ENCODE measurements at regions not wholly inside any gene's neighbourhood (a gene's known extent, or its start where the extent isn't known, plus 50 kb on each side); places are given as distances from the start of the nearest gene placed in this dataset.

GRCh38 chr5:164392531-164392930, 887.1 kb downstream of the MAT2B start:
- DNase-seq (ENCODE audit: low spot score) = no peak

GRCh38 chr5:164394686-164395194, 889.3 kb downstream of the MAT2B start:
- DNase-seq (ENCODE audit: low spot score) = no peak

- DNase-seq (ENCODE audit: low spot score) = no peak
Measured at GRCh38 chr5:164412531-164412930, 907.1 kb downstream of the MAT2B start.

GRCh38 chr5:164420161-164420560, 914.7 kb downstream of the MAT2B start:
- DNase-seq (ENCODE audit: low spot score) = no peak

- no peak for DNase-seq (ENCODE audit: low spot score)
Measured at GRCh38 chr5:164422400-164422799, 917.0 kb downstream of the MAT2B start.

- no peak for DNase-seq (ENCODE audit: low spot score)
Measured at GRCh38 chr5:164431634-164432304, 926.4 kb downstream of the MAT2B start.

- no peak for DNase-seq (ENCODE audit: low spot score)
Measured at GRCh38 chr5:164433106-164433870, 927.9 kb downstream of the MAT2B start.

- DNase-seq (ENCODE audit: low spot score) = no peak
Measured at GRCh38 chr5:164435576-164435975, 930.2 kb downstream of the MAT2B start.

GRCh38 chr5:164439799-164440198, 934.4 kb downstream of the MAT2B start:
- no peak for DNase-seq (ENCODE audit: low spot score)

- DNase-seq (ENCODE audit: low spot score) = no peak
Measured at GRCh38 chr5:164449460-164449859, 944.0 kb downstream of the MAT2B start.

GRCh38 chr5:164466033-164466432, 960.6 kb downstream of the MAT2B start:
- DNase-seq (ENCODE audit: low spot score) = no peak

- no peak for DNase-seq (ENCODE audit: low spot score)
Measured at GRCh38 chr5:164470312-164470711, 964.9 kb downstream of the MAT2B start.

GRCh38 chr5:164472165-164472564, 966.7 kb downstream of the MAT2B start:
- no peak for DNase-seq (ENCODE audit: low spot score)

- peak; percentile 6 for DNase-seq (ENCODE audit: low spot score)
Measured at GRCh38 chr5:164475339-164475977, 970.0 kb downstream of the MAT2B start.

- no peak for DNase-seq (ENCODE audit: low spot score)
Measured at GRCh38 chr5:164481270-164481669, 975.9 kb downstream of the MAT2B start.

- no peak for DNase-seq (ENCODE audit: low spot score)
Measured at GRCh38 chr5:164482351-164482750, 976.9 kb downstream of the MAT2B start.

- DNase-seq (ENCODE audit: low spot score) = no peak
Measured at GRCh38 chr5:164484948-164485347, 979.5 kb downstream of the MAT2B start.

GRCh38 chr5:164487939-164488338, 982.5 kb downstream of the MAT2B start:
- no peak for DNase-seq (ENCODE audit: low spot score)

GRCh38 chr5:164497311-164498064, 992.1 kb downstream of the MAT2B start:
- no peak for DNase-seq (ENCODE audit: low spot score)

- DNase-seq (ENCODE audit: low spot score) = no peak
Measured at GRCh38 chr5:164498438-164498837, 993.0 kb downstream of the MAT2B start.

- DNase-seq (ENCODE audit: low spot score) = no peak
Measured at GRCh38 chr5:164500856-164501255, 995.4 kb downstream of the MAT2B start.

- no peak for DNase-seq (ENCODE audit: low spot score)
Measured at GRCh38 chr5:164501344-164501743, 995.9 kb downstream of the MAT2B start.

Data from GM03348 (cell line).